Fibroblast of pulmonary artery (primary cell): ENCODE measurements at regions not wholly inside any gene's neighbourhood (a gene's known extent, or its start where the extent isn't known, plus 50 kb on each side); places are given as distances from the start of the nearest gene placed in this dataset.

Experiments used
- DNase-seq: peaks from one replicate; pipeline ENCODE4 v3.0.0-alpha.2; 2010; ENCODE audit warnings: low read depth
- H3K4me3 ChIP-seq: replicated peaks from 2 replicates; pipeline ENCODE4 v1.5.1; 2011; ENCODE audit warnings: low read depth, mild to moderate bottlenecking, control low read depth, low read length, moderate library complexity
- CTCF ChIP-seq: IDR thresholded peaks from 2 replicates; pipeline ENCODE4 v1.5.1; 2011; ENCODE audit warnings: mild to moderate bottlenecking, control low read depth, low read length, inconsistent platforms; ENCODE audit errors: missing control alignments

GRCh38 chr14:37851054-37851453 lies 255.6 kb downstream of the TTC6 start:
- no peak for DNase-seq
- no peak for TF ChIP-seq CTCF
- H3K4me3 ChIP-seq, result no peak overlapping the region

- no peak overlapping the region for H3K4me3 ChIP-seq
- no peak for DNase-seq
- no peak for TF ChIP-seq CTCF
Measured at GRCh38 chr14:37855871-37856270, 260.4 kb downstream of the TTC6 start.

GRCh38 chr14:37857774-37858266 lies 262.4 kb downstream of the TTC6 start:
- TF ChIP-seq CTCF, result no peak
- no peak overlapping the region for H3K4me3 ChIP-seq
- DNase-seq, result no peak

- no peak for TF ChIP-seq CTCF
- no peak for DNase-seq
- no peak overlapping the region for H3K4me3 ChIP-seq
Measured at GRCh38 chr14:37858733-37859132, 263.3 kb downstream of the TTC6 start.

- no peak for DNase-seq
- no peak overlapping the region for H3K4me3 ChIP-seq
- no peak for TF ChIP-seq CTCF
Measured at GRCh38 chr14:37859177-37859576, 263.7 kb downstream of the TTC6 start.

- TF ChIP-seq CTCF, result no peak
- no peak for DNase-seq
- H3K4me3 ChIP-seq, result no peak overlapping the region
Measured at GRCh38 chr14:37862263-37862662, 266.8 kb downstream of the TTC6 start.

- H3K4me3 ChIP-seq, result no peak overlapping the region
- DNase-seq, result no peak
- TF ChIP-seq CTCF, result no peak
Measured at GRCh38 chr14:37864128-37864527, 268.7 kb downstream of the TTC6 start.
